ENCODE measurements at regions not wholly inside any gene's neighbourhood (a gene's known extent, or its start where the extent isn't known, plus 50 kb on each side); places are given as distances from the start of the nearest gene placed in this dataset.

- no peak for DNase-seq
Observed at GRCh38 chr11:45517171-45517770, 148.2 kb downstream of the CHST1 start.

GRCh38 chr11:45513821-45514340 is 151.5 kb downstream of the CHST1 start:
- no peak for DNase-seq

GRCh38 chr11:45512471-45513148 is 152.8 kb downstream of the CHST1 start:
- no peak for DNase-seq

GRCh38 chr11:45511566-45511965 is 153.9 kb downstream of the CHST1 start:
- peak; percentile 52 for DNase-seq

- DNase-seq, result no peak
Observed at GRCh38 chr11:45507916-45508315, 157.5 kb downstream of the CHST1 start.

GRCh38 chr11:45503311-45503710 is 162.1 kb downstream of the CHST1 start:
- DNase-seq, result no peak

GRCh38 chr11:45502226-45502545 is 163.2 kb downstream of the CHST1 start:
- no peak for DNase-seq

- DNase-seq, result peak; percentile 36
Observed at GRCh38 chr11:45501392-45502225, 163.8 kb downstream of the CHST1 start.

- DNase-seq, result peak; percentile 73
Observed at GRCh38 chr11:45500451-45500850, 165.0 kb downstream of the CHST1 start.

GRCh38 chr11:45494738-45495137 is 170.7 kb downstream of the CHST1 start:
- no peak for DNase-seq

- no peak for DNase-seq
Observed at GRCh38 chr11:45489281-45489905, 176.0 kb downstream of the CHST1 start.

GRCh38 chr11:45486461-45486860 is 179.0 kb downstream of the CHST1 start:
- DNase-seq, result no peak

GRCh38 chr11:45485070-45485707 is 180.2 kb downstream of the CHST1 start:
- no peak for DNase-seq

- no peak for DNase-seq
Observed at GRCh38 chr11:45484326-45484883, 181.0 kb downstream of the CHST1 start.

- DNase-seq, result no peak
Observed at GRCh38 chr11:45483416-45483815, 182.0 kb downstream of the CHST1 start.

- no peak for DNase-seq
Observed at GRCh38 chr11:45482331-45482730, 183.1 kb downstream of the CHST1 start.

GRCh38 chr11:45481026-45481425 is 184.4 kb downstream of the CHST1 start:
- DNase-seq, result no peak

GRCh38 chr11:45477588-45477987 is 187.8 kb downstream of the CHST1 start:
- DNase-seq, result no peak

- DNase-seq, result no peak
Observed at GRCh38 chr11:45476126-45476525, 189.3 kb downstream of the CHST1 start.

- DNase-seq, result no peak
Observed at GRCh38 chr11:45475173-45475572, 189.0 kb upstream of the SYT13 start.

- peak; percentile 17 for DNase-seq
Observed at GRCh38 chr11:45473341-45473895, 187.3 kb upstream of the SYT13 start.

- DNase-seq, result no peak
Observed at GRCh38 chr11:45472716-45473317, 186.7 kb upstream of the SYT13 start.

Data from NCI-H2227 treated with DMSO at 0.1 percent for 48 hours (cell line).